Lower lobe of right lung (tissue), 2 donors: ENCODE measurements at regions not wholly inside any gene's neighbourhood (a gene's known extent, or its start where the extent isn't known, plus 50 kb on each side); places are given as distances from the start of the nearest gene placed in this dataset.

Source experiments
- ATAC-seq, 2 donors: fragments of 200-7000 bp; cut with Tn5 transposase; one replicate each; pipeline ENCODE4 v1.9.1; 2020 to 2022; ENCODE audit warnings: mild to moderate bottlenecking in 2 of 2, moderate library complexity in 2 of 2
- DNase-seq: peaks from one replicate; pipeline ENCODE4 v3.0.0-alpha.2; 2020
- H3K27ac ChIP-seq: fragments of 200-600 bp; one replicate; pipeline ENCODE4 v1.8.0; 2022
- H3K27me3 ChIP-seq: fragments of 200-600 bp; one replicate; pipeline ENCODE4 v1.8.0; 2022; ENCODE audit warnings: low read depth
- H3K36me3 ChIP-seq: fragments of 200-600 bp; one replicate; pipeline ENCODE4 v1.8.0; 2022; ENCODE audit warnings: mild to moderate bottlenecking
- H3K4me1 ChIP-seq: fragments of 200-600 bp; one replicate; pipeline ENCODE4 v1.8.0; 2022
- H3K4me3 ChIP-seq: fragments of 200-600 bp; one replicate; pipeline ENCODE4 v1.8.0; 2022; ENCODE audit warnings: mild to moderate bottlenecking
- H3K9me3 ChIP-seq: fragments of 200-600 bp; one replicate; pipeline ENCODE4 v1.8.0; 2022
- CTCF ChIP-seq: fragments of 200-600 bp; IDR thresholded peaks from one replicate; pipeline ENCODE4 v1.8.0; 2022; ENCODE audit warnings: antibody characterized with exemption, mild to moderate bottlenecking
- intact Hi-C: fragments of 100-400 bp; cut with DNase I; formaldehyde crosslinking; loops from one replicate; pipeline ENCODE4 v1.11.0; 2022
- donor health status: DM: no; HTN: yes; CAD: no; lungs with severe emphysema.

GRCh38 chr6:8234321-8234720, 132.0 kb upstream of the EEF1E1 start:
- no peak for ATAC-seq
- H3K9me3 ChIP-seq = no peaks in the 10 kb centered on the region
- no peaks in the 10 kb centered on the region for H3K36me3 ChIP-seq
- DNase-seq = no peak
- H3K27me3 ChIP-seq = no peaks in the 10 kb centered on the region
- no peak overlapping the region for H3K27ac ChIP-seq
- intact Hi-C loops = no loop called here
- no peaks in the 10 kb centered on the region for H3K4me1 ChIP-seq
- TF ChIP-seq CTCF = no peak
- no peak overlapping the region for H3K4me3 ChIP-seq

DNA sequence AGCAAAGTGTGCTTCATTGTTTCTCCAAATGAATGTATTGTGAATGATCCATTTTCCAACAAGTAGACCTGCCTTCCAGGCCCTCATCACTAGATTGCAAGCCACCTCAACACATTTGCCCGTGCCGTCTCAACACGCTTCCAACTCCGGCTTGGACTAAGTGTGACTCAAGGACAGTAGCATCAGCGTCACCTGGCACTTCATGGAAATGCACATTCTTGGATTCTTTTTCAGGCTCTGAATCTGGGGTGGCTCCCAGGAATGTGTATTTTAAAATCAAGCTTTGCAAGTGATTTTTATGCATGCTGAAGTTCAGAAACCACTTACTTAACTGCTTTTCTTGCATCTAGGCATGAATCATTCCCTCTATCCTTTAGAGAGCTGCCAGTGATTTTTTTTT, 129.6 kb upstream of the EEF1E1 start:
- H3K4me1 ChIP-seq = no peaks in the 10 kb centered on the region
- DNase-seq = no peak
- H3K36me3 ChIP-seq = no peaks in the 10 kb centered on the region
- H3K27me3 ChIP-seq = no peaks in the 10 kb centered on the region
- TF ChIP-seq CTCF = no peak
- no peak for ATAC-seq
- intact Hi-C loops = no loop called here
- no peaks in the 10 kb centered on the region for H3K9me3 ChIP-seq
- H3K4me3 ChIP-seq = no peak overlapping the region
- no peak overlapping the region for H3K27ac ChIP-seq

- ATAC-seq (peak in 1 of 2 donors; percentile 46), DNase-seq (no peak)
Measured at GRCh38 chr6:8229915-8230756, 127.8 kb upstream of the EEF1E1 start.

DNA sequence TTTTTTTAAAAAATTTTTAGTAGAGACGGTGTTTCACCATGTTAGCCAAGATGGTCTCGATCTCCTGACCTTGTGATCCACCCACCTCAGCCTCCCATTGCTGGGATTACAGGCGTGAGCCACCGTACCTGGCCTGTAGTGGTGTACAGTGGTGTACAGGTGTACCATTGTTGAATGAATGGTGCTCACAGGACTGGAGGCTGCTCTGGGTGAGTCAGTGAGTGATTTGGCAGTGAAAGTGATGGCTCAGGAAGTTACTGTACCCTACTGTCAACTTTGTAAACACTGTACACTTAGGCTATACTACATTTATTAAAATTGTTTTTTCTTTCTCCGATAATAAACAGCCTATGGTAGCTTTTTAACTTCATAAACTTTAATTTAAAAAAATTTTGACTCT, 122.8 kb upstream of the EEF1E1 start:
- DNase-seq (no peak), ATAC-seq (no peak)
- no peak overlapping the region for H3K27ac ChIP-seq
- H3K9me3 ChIP-seq = no peaks in the 10 kb centered on the region
- TF ChIP-seq CTCF = no peak
- intact Hi-C loops = no loop called here
- no peaks in the 10 kb centered on the region for H3K36me3 ChIP-seq
- no peak overlapping the region for H3K4me3 ChIP-seq
- H3K4me1 ChIP-seq = no peaks in the 10 kb centered on the region
- no peaks in the 10 kb centered on the region for H3K27me3 ChIP-seq

More at GRCh38 chr6:8229915-8230756, 127.8 kb upstream of the EEF1E1 start:
- H3K27ac ChIP-seq = no peak overlapping the region
- H3K27me3 ChIP-seq = no peaks in the 10 kb centered on the region
- no peaks in the 10 kb centered on the region for H3K36me3 ChIP-seq
- no peaks in the 10 kb centered on the region for H3K9me3 ChIP-seq
- intact Hi-C loops = no loop called here
- no peak overlapping the region for H3K4me3 ChIP-seq
- TF ChIP-seq CTCF = no peak
- H3K4me1 ChIP-seq = no peaks in the 10 kb centered on the region

DNA sequence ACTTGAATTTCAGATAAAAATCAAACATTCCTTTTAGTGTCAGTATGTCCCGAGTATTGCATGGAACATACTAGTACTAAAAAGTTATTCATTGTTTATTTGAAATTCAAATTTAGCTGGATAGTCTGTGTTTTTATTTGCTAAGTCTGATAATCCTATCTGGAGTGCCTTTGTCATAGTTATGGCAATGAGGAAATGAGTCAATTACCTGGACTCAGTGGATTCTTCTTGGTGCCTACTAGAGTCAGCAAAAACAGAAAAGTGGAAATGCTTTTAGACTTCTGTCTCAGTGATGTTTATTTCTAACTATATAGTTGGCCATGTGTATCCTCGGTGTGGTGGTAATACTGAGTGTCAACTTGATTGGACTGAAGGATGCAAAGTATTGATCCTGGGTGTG, 121.3 kb upstream of the EEF1E1 start:
- TF ChIP-seq CTCF = no peak
- Histone ChIP-seq H3K4me3 (no peak overlapping the region), H3K27ac (no peak overlapping the region), H3K9me3 (no peaks in the 10 kb centered on the region), H3K27me3 (no peaks in the 10 kb centered on the region), H3K4me1 (no peaks in the 10 kb centered on the region), H3K36me3 (no peaks in the 10 kb centered on the region)
- intact Hi-C loops = no loop called here
- DNase-seq (no peak), ATAC-seq (no peak)
